ENCODE measurements at regions not wholly inside any gene's neighbourhood (a gene's known extent, or its start where the extent isn't known, plus 50 kb on each side); places are given as distances from the start of the nearest gene placed in this dataset.
"Not testable (repeated sequence)": the region's sequence is repeated elsewhere in the genome, so short reads cannot be mapped to it uniquely, and the experiment has no call there.

DNA sequence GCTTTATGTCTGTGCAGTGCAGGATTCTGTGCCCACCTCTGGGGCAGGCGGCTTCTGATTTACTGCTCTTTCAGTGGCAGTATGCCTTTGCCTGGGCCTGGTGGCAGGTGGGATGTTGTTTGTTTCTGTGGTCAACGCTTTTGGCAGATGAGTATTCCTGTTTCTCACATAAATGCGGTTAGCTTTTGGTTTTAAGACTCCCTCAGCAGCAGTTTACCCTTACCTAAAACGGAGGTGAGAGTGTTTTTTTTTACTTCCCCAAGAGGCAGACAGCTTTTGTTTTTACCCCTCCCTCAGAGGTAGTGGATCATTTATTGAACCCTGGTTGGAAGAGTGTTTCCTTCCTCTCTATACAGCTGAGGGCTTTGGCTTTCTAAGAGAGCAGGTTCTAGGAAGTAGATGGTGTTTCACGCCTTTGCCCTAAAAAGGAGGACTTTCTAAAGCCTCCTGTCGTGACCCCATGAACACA, 134.1 kb upstream of the PLSCR5 start:
- no peak for DNase-seq

DNA sequence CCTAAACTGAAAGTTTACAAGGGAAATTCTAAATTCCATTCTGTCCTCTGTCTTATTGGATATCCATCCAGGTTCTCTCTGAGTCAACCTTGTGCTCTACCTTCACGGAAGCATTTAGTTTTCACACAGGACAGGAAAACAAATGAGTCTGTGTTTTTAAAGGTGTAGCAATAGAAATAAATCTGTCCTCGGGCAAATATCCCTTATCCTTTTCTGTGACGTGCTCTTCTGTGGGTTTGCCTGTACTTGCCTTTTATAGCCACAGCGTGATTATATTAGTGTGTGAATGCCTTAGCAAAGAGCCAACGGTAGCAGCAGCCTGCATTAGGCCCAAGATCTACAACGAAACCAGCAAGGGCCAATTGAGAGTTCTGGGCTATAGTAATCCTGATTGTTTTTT, 127.2 kb upstream of the PLSCR5 start:
- DNase-seq = no peak

DNA sequence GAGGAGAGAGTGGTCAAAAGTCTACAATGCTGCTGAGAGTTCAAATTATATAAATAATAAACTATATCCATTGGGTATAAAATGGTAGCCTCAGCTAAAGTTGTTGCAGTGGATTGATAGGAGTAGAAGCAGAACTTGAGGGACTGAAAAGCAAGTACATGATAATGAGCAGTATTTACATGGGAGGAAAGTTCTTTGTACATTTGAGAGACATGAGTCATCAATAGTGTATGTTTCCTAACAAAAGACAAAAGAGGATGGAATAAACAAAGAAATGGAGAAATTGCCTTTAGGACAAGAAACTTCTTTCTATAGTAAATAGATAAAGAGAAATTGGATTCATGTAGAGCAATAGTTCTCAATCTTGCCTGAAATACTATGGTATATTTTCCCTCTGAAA, 110.0 kb upstream of the PLSCR5 start:
- peak; percentile 21 for DNase-seq

DNA sequence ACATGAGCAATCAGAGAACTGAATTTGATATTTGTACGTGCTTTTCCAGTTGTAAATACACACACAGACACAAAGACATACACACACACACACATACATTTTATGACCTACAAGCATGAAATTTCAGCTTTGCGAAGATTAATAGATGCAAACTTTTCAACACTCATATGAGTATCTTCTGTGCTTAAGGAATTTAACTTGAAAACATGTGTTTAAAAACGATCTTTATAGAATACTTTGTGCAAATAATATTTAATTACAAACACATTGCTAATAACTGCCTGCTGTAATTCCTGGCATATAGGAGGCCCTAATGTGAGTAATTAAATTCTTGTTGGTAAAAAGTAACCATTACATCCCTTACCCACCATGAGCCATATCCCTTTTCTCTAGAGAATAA, 107.7 kb upstream of the PLSCR5 start:
- no peak for DNase-seq

DNA sequence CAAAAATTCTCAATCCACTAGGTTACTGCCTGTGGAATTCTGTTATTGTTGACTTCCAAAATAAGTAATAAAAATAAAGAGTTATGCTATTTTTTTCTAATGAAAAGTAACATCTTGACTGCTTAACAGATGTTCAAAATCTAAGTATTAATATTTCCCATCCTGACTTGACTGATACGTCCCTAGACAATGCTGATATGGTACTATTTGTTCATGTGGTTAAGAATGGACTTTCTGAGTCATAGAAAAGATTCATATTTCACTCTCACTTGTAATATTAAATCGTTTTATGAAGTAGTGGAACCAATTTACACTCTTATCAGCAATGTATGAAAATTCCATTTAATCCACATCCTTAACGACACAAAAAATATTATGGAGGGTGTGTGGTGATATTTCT, 104.8 kb upstream of the PLSCR5 start:
- DNase-seq = no peak

DNA sequence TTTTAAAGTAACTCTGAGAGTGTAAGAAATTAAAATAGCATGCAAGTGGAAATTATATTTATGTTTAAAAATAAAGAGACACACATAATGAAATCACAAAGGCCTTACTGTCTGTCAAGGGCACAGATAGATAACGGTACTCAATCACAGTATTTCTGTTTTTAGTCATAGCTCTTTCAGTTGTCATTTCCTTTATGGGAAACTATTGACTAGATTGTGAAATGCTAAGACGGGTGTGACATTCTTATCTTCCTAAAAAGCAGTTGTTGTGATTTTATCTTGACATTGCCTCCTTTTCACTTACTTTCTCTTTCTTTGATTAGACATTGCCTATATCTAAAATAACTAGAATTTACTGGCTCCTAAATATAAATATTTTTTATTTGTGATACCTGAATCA, 100.1 kb upstream of the PLSCR5 start:
- no peak for DNase-seq

DNA sequence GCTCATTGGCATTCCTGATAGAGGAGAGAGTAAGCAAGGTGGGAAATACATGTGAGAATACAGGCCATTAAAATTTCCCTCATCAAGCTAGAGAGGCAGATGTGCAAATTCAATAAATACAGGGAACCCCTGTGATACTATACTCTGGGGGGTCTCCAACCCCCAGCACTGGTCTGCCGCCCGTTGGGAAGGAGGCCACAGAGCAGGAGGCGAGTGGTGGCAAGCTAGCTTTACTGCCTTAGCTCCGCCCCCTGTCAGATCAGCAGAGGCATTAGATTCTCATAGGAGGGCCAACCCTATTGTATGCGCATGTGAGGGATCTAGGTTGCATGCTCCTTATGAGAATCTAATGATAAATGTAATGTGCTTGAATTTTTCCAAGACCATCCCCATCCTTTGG, 97.1 kb upstream of the PLSCR5 start:
- DNase-seq = no peak

DNA sequence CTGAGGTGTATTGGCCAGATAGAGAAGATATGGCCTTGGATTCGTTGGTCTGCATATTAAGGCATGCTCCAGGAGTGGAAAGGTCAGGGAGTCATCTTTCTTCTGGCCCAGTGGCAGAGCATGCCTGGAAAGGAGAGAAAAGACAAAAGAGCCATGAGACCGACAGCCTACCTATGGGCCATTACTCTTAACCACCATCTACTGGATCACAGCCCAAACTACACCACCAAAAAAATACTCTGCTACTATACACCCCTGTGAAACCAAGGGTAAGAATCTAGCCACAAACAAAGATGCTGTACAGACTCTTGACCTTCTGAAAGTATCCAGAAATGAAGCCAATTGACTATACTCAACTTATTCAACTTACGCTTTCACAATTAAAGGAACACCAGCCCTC, 96.1 kb upstream of the PLSCR5 start:
- no peak for DNase-seq

DNA sequence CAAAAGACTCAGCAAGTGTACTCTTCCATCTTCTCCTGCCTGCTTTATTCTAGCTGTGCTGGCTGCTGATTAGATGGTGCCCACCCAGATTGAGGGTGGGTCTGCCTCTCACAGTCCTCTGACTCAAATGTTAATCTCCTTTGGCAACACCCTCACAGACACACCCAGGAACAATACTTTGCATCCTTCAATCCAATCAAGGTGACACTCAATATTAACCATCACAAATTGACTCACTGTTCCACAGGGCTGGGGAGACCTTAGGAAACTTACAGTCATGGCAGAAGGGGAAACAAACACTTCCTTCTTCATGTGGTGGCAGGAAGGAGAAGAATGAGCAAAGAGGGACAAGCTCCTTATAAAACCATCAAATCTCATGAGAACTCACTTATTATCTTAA, 94.9 kb upstream of the PLSCR5 start:
- not testable (repeated sequence) for DNase-seq

DNA sequence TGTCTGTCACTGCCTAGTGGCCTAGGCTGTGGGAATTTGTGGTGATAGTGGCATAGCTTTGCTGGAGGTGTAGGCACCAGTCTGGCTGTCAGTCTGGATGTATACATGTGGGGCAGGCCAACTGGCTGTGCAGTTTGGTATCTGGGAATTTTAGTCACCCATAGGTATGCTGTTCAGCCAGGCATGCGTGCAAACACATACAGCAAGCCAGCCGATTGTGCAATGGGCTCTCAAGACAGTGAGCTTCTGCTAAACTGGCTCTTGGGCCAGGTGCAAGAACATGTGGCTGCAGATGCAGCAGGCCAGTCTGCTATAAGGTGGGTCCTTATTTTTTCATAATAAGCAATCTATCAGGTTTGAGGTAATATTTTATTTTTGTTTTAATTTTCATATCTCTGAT, 87.1 kb upstream of the PLSCR5 start:
- DNase-seq = no peak

DNA sequence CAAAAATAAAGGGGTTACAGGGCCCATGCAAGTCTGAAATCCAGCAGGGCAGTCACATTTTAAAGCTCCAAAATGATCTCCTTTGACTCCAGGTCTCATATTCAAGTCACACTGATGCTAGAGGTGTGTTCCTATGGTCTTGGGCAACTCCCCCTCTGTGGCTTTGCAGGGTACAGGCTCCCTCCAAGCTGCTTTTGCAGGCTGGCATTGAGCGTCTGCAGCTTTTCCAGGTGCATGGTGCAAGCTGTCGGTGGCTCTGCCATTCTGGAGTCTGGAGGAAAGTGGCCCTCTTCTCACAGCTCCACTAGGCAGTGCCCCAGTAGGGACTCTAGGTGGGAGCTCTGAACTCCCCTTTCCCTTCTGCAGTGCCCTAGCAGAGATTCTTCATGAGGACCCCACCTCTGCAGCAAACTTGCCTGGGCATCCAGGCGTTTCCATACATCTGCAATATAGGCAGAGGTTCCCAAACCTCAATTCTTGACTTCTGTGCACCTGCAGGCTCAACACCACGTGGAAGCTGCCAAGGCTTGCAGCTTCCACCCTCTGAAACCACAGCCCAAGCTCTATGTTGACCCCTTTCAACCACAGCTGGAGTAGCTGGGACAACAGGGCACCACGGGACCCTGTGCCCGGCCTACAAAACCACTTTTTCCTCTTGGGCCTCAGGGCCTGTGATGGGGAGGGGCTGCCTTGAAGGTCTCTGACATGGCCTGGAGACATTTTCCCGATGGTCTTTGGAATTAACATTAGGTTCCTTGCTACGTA, 80.1 kb upstream of the PLSCR5 start:
- no peak for DNase-seq

DNA sequence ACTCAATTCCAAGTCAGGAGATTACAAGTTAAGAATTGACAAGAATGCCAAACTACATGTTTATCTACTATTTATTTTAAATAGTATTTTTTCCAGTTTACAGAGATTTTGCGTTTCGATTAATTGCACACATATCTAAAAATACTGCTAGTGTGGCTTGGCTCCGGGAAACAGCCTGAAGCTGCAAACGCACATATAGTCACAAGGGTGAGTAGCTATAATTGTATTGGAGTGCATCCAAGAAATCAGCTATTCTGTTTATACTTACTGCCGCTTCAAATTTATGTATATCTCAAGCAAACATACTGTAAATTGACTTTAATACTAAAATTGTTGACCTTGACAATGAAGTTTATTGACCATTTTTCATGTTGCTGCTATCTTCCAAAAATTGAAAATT, 77.0 kb upstream of the PLSCR5 start:
- DNase-seq = no peak

DNA sequence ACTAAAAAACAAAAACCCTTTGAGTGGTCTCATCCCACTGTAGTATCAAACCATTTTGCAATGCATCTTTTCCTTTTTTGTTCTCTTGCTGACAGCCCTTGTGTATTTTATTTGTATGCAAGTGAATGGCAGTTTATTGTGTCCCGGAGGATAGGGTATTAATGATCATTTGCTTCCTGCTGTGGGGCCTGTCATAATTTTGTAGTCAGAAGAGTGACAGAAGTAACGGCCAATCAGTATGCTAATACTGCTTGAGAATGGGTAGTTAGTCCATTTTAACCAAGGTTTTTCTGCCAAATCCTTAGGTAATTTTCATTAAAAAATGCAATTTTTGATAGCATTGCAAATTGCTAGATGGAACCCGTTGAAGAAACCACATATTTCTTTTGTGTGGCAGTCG, 75.5 kb upstream of the PLSCR5 start:
- DNase-seq = no peak

DNA sequence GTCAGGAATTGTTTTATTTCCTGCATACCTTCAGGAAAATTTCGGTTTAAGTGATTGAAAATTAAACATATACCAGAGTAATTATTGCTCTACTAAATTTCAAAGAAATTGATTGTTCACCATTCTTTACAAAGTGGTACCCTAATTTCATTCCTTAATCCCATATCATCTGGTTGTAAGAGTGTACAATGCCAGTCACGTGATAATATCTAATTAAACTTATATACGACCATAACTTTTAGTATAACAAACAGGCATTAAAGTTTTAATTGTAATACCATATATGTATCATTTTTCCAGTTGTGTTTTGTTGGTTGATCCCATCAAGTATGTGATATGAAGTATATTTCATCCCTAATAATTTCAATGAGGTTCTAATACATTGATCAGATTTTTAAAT, 74.8 kb upstream of the PLSCR5 start:
- DNase-seq = no peak

DNA sequence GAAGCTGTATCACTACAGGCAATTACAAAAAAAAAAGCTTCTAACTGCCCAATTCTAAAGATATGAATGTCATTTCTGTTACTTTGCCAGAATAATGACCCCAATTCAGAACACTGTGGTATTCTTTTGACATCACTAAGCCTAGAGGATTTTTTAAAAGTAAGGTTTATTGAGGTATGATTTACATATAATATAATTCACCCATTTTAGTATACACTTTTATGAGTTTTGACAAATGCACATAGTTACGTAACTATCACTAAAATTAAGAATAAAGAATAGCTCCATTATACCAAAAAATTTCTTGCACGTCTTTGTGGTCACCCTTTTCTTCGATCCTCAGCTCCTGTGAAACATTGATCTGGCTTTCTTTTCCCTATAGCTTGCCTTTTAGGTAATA, 74.0 kb upstream of the PLSCR5 start:
- no peak for DNase-seq

DNA sequence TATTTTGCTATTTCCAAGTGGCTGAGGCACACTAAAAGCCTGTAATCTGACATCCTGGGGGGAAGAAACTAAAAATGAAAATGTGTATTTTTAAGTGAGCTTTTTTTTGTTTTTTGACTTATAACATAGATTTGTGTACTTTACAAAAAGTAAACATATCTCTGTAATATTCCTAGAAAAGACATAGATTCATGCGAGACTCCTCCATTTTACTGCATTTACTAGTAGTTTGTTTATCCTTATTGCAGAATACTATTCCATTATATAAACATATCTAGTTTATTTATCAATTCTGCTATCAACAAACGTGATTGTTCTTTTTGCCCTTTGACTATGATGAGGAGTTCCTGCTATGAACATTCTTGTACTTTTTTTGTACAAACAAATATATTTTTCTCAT, 67.8 kb upstream of the PLSCR5 start:
- no peak for DNase-seq

DNA sequence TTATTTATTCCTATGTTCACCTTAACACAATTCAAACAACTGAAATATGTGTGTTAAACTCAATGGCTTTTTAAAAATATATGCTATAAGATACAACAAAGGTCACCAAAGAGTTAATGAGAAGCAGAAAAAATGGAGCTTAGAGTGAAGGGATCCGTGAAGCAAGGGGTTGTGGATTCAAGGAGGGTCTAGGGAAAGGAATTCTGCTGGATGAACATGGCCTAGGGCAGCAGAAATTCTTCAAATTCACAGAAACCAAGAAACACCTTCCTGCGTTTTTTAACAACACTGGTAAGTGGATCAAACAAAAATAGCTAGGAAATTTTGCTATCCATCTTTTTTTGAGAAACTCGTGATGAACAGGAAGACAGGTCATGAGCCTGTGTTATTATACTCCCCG, 59.3 kb upstream of the PLSCR5 start:
- DNase-seq = no peak

DNA sequence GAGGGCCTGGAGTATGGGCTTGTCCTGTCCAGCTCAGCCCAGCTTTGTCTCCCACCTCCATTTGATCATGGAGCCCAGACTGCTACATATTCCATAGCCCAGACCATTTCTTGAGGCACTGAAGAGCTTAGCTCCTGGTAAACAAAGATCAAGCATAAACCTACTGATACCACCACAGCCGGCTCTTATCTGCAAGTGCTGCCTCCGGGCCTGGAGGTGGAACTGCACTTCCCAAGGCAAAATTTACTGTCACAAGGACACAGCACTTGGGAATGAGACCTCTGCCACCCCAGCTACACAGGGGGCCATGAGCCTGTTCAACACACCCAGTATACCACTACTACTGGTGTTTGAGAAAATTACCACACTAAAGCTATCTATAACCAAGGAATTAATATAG, 53.7 kb upstream of the PLSCR5 start:
- DNase-seq = no peak

DNA sequence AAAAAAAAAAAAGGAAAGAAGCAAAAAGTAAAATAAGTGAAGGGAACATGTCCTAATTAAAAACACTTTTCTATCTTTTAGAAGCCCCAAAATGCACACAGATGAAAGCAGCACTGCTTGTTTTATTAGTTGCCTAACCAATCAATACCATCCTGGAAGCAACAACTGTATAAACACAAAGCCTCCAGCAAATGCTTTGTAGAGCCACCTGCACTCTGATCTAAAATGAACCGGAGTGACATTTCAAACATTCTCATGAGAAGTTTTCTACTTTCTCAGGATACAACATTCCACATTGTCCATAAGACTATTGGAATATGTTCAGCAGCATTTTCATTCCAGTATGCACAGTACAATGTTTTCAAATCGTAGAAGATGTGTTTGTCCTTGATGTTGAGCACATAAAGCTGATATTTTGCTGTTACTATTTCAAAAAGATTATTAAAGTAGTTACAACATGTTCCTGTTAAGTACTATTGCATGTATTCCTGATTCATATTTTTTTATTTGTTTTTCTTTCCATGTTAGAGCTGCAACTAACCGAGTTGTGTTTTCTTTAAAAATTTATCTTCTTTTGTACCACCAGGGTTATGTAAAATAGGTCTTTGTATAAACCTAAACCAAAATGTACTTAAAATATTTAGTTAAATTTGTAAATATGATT, 50.3 kb upstream of the PLSCR5 start:
- DNase-seq = no peak
